Osteocyte (in vitro differentiated cells): ENCODE measurements at regions not wholly inside any gene's neighbourhood (a gene's known extent, or its start where the extent isn't known, plus 50 kb on each side); places are given as distances from the start of the nearest gene placed in this dataset.

Experiments
- DNase-seq: peaks from one replicate; pipeline ENCODE4 v3.0.0; 2021; ENCODE audit warnings: mixed read lengths; ENCODE audit not compliant: unreplicated experiment; ENCODE audit errors: extremely low spot score
- H3K27ac Mint-ChIP-seq: one replicate; pipeline ENCODE4 v1.8.0; 2021; ENCODE audit warnings: mild to moderate bottlenecking, mixed read lengths; ENCODE audit not compliant: unreplicated experiment
- H3K27me3 Mint-ChIP-seq: one replicate; pipeline ENCODE4 v1.8.0; 2021; ENCODE audit warnings: mixed read lengths; ENCODE audit not compliant: unreplicated experiment
- H3K36me3 Mint-ChIP-seq: one replicate; pipeline ENCODE4 v1.8.0; 2021; ENCODE audit warnings: mixed read lengths; ENCODE audit not compliant: unreplicated experiment
- H3K4me1 Mint-ChIP-seq: one replicate; pipeline ENCODE4 v1.8.0; 2021; ENCODE audit warnings: mixed read lengths; ENCODE audit not compliant: unreplicated experiment
- H3K4me3 Mint-ChIP-seq: one replicate; pipeline ENCODE4 v1.8.0; 2021; ENCODE audit warnings: mild to moderate bottlenecking, moderate library complexity, mixed read lengths; ENCODE audit not compliant: unreplicated experiment
- H3K9me3 Mint-ChIP-seq: one replicate; pipeline ENCODE4 v1.8.0; 2021; ENCODE audit warnings: mixed read lengths; ENCODE audit not compliant: unreplicated experiment
- CTCF ChIP-seq: fragments of 200-600 bp; sonication (generic); IDR thresholded peaks from 2 replicates; pipeline ENCODE4 v1.5.0; 2021; ENCODE audit warnings: antibody characterized with exemption, mild to moderate bottlenecking, moderate library complexity

GRCh38 chr1:30492451-30492850 is 230.9 kb downstream of the MATN1 start:
- no peaks in the 10 kb centered on the region for H3K4me1 Mint-ChIP-seq
- H3K9me3 Mint-ChIP-seq, result peaks cover 8% of the 10 kb centered on the region
- DNase-seq, result no peak

GRCh38 chr1:30491831-30492230 is 231.6 kb downstream of the MATN1 start:
- Mint-ChIP-seq H3K4me1 (no peaks in the 10 kb centered on the region), H3K27ac (no peak overlapping the region), H3K9me3 (peaks cover 8% of the 10 kb centered on the region), H3K36me3 (no peaks in the 10 kb centered on the region), H3K4me3 (no peak overlapping the region), H3K27me3 (no peaks in the 10 kb centered on the region)
- no peak for DNase-seq
- TF ChIP-seq CTCF, result no peak

More at GRCh38 chr1:30492451-30492850, 230.9 kb downstream of the MATN1 start:
- Mint-ChIP-seq H3K4me3 (no peak overlapping the region), H3K36me3 (no peaks in the 10 kb centered on the region), H3K27me3 (no peaks in the 10 kb centered on the region), H3K27ac (no peak overlapping the region)
- no peak for TF ChIP-seq CTCF

GRCh38 chr1:30490554-30491053 is 232.8 kb downstream of the MATN1 start:
- H3K4me3 Mint-ChIP-seq, result no peak overlapping the region
- DNase-seq, result no peak
- no peak overlapping the region for H3K27ac Mint-ChIP-seq
- TF ChIP-seq CTCF, result no peak
- H3K4me1 Mint-ChIP-seq, result no peaks in the 10 kb centered on the region
- no peaks in the 10 kb centered on the region for H3K36me3 Mint-ChIP-seq
- no peaks in the 10 kb centered on the region for H3K27me3 Mint-ChIP-seq
- peaks cover 8% of the 10 kb centered on the region for H3K9me3 Mint-ChIP-seq

GRCh38 chr1:30489737-30490389 is 233.5 kb downstream of the MATN1 start:
- Mint-ChIP-seq H3K27ac (no peak overlapping the region), H3K4me3 (no peak overlapping the region), H3K36me3 (no peaks in the 10 kb centered on the region), H3K27me3 (no peaks in the 10 kb centered on the region), H3K4me1 (no peaks in the 10 kb centered on the region), H3K9me3 (peaks cover 10% of the 10 kb centered on the region)
- no peak for TF ChIP-seq CTCF
- no peak for DNase-seq

GRCh38 chr1:30488324-30488913 is 235.0 kb downstream of the MATN1 start:
- H3K9me3 Mint-ChIP-seq, result peaks cover 9% of the 10 kb centered on the region

More at GRCh38 chr1:30488324-30488913, 235.0 kb downstream of the MATN1 start:
- Mint-ChIP-seq H3K4me1 (no peaks in the 10 kb centered on the region), H3K27me3 (no peaks in the 10 kb centered on the region), H3K4me3 (no peak overlapping the region), H3K36me3 (no peaks in the 10 kb centered on the region), H3K27ac (no peak overlapping the region)
- no peak for TF ChIP-seq CTCF
- DNase-seq, result no peak
